ENCODE measurements at regions not wholly inside any gene's neighbourhood (a gene's known extent, or its start where the extent isn't known, plus 50 kb on each side); places are given as distances from the start of the nearest gene placed in this dataset.
"Not testable (repeated sequence)": the region's sequence is repeated elsewhere in the genome, so short reads cannot be mapped to it uniquely, and the experiment has no call there.

- no peak for DNase-seq (ENCODE audit: extremely low read depth in 1 of 11, low read depth in 9 of 11, low spot score in 4 of 11)
Observed at GRCh38 chr16:17560548-17560947, 89.8 kb upstream of the XYLT1 start.

- no peak for DNase-seq (ENCODE audit: extremely low read depth in 1 of 11, low read depth in 9 of 11, low spot score in 4 of 11)
Observed at GRCh38 chr16:17559394-17559793, 88.6 kb upstream of the XYLT1 start.

- DNase-seq (ENCODE audit: extremely low read depth in 1 of 11, low read depth in 9 of 11, low spot score in 4 of 11), result no peak
Observed at GRCh38 chr16:17557949-17558348, 87.2 kb upstream of the XYLT1 start.

GRCh38 chr16:17557480-17557879, 86.7 kb upstream of the XYLT1 start:
- no peak for DNase-seq (ENCODE audit: extremely low read depth in 1 of 11, low read depth in 9 of 11, low spot score in 4 of 11)

DNA sequence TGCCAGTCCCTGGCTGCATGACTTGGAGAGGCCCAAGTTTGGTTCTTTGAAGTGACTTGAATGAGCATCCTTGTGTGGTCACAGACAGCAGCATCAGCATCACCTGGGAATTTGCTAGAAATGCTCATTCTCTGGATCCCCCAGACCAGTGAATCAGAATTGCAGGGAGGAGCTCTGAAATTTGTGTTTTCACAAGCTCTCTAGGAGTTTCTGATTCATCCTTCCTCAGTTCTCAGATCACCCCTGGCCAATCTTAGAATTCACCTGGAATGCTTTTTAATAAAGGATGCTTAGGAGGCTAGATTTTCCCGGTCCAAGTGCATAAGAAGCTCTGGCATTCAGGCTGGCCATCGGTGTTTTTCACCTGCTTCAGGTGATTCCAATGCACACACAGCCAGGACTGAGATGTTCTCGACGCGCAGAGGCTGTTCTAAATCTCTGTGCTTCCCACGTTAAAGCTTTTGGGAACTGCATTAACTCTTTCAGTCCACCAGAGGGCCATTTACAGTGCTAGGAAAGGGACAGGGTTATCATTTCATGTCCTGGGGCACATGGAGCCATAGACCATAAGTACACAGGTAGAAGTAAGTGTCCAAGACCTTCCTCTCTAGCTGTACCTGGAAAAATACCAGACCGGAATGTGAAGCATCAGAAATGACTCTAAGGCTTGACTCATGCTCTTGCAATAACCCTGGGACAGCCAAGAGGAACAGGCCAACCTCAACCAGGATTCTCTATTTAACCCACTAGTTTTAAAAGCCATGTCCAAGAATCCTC, 85.7 kb upstream of the XYLT1 start:
- DNase-seq (ENCODE audit: extremely low read depth in 1 of 11, low read depth in 9 of 11, low spot score in 4 of 11), result peak in 2 of 11 donors; percentile 1 to 5

GRCh38 chr16:17555176-17555575, 84.4 kb upstream of the XYLT1 start:
- no peak for DNase-seq (ENCODE audit: extremely low read depth in 1 of 11, low read depth in 9 of 11, low spot score in 4 of 11)

DNA sequence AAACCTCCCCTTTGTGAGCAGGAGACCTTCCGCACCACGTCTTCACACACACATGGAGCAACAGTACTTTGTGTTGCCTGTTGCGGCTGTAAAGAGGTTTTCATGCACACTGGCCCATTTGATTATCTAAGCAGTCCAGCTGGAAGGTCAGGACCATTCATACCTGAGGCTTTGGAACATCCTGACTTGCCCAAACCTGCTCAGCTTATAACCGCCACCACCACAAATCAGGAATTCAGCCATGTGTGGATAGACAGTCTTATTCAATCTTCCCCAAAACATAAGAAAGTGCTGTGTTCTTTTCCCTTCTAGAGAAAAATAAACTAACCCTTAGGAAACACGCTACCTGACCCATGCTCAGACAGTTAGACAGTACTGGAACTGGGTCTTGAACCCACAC, 81.6 kb upstream of the XYLT1 start:
- DNase-seq (ENCODE audit: extremely low read depth in 1 of 11, low read depth in 9 of 11, low spot score in 4 of 11), result no peak

GRCh38 chr16:17551682-17552081, 80.9 kb upstream of the XYLT1 start:
- DNase-seq (ENCODE audit: extremely low read depth in 1 of 11, low read depth in 9 of 11, low spot score in 4 of 11), result not testable (repeated sequence)

GRCh38 chr16:17548825-17549224, 78.1 kb upstream of the XYLT1 start:
- DNase-seq (ENCODE audit: extremely low read depth in 1 of 11, low read depth in 9 of 11, low spot score in 4 of 11), result no peak

GRCh38 chr16:17544785-17545184, 74.0 kb upstream of the XYLT1 start:
- no peak for DNase-seq (ENCODE audit: extremely low read depth in 1 of 11, low read depth in 9 of 11, low spot score in 4 of 11)

- no peak for DNase-seq (ENCODE audit: extremely low read depth in 1 of 11, low read depth in 9 of 11, low spot score in 4 of 11)
Observed at GRCh38 chr16:17544304-17544703, 73.5 kb upstream of the XYLT1 start.

DNA sequence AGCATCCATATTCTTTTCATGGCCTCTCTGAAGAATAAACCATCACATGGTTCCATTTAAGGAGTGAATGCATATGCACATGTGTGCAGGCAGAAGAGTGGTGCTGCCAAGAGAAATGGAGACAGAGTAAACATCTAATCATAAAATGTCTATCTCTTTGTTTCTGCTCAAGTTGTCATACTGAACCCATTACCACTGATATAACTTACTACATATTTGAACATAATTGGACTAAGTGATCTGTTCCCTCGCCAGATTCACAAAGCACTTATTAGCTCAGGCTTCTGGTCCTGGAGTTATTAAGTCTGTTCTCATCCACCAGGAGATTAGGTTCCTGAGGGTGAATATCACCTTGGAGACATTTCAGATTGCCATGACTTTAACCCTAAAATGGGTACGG, 72.3 kb upstream of the XYLT1 start:
- no peak for DNase-seq (ENCODE audit: extremely low read depth in 1 of 11, low read depth in 9 of 11, low spot score in 4 of 11)

- DNase-seq (ENCODE audit: extremely low read depth in 1 of 11, low read depth in 9 of 11, low spot score in 4 of 11), result no peak
Observed at GRCh38 chr16:17541324-17541723, 70.6 kb upstream of the XYLT1 start.

DNA sequence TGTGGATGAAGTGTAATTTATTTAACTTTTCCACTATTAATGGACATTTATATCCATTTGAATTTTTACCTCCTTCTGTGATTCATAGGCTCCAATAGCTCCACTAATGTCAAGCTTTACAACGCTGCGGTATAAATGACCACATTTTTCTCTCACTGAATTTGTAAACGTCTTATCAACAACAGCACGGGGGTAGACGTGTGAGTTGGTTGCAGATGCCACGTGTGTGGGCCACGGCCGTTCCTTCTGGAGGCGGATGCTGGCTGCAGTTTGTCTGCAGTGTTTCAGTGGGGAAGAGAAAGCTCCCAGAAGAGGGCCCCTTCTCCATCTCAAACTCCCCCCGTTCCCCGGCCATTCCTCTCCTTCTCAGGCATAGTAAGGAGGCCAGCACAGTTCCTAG, 68.2 kb upstream of the XYLT1 start:
- no peak for DNase-seq (ENCODE audit: extremely low read depth in 1 of 11, low read depth in 9 of 11, low spot score in 4 of 11)

GRCh38 chr16:17532338-17532995, 61.7 kb upstream of the XYLT1 start:
- DNase-seq (ENCODE audit: extremely low read depth in 1 of 11, low read depth in 9 of 11, low spot score in 4 of 11), result no peak

DNA sequence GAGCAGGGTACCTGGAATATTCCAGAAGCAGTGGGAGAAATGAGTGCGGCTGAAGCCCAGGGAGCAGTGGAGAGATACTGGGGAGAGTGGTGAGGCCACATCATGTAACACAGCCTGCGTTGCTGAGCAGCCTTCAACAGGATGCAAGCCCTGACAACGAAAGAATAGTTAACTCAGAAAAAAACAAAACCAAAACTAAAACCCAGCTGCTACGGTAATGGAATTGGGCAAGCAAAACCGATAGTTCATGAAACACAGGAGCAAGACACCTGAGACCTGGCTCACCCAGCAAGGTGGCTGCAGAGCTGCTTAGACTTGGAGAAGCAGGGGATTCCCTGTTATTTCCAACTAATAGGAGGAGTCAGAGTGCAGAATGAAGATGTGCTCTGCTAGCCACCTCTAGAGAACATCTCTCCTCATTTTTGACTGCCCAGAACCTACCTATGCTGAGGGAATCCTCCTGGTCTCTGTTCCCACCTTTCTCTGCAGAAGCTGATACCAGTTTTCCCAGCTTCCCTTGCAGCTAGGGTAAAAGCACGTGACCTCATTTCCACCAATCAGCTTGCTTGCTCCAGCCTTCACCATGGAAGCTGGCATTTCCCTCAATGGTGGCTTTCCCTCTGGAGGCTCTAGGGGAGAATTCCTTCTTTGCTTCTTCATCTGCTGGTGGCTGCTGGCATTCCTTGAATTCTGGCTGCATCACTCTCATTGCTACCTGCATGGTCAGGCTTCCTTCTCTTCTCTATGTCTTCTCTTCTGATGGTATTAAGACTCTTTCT, 59.4 kb upstream of the XYLT1 start:
- no peak for DNase-seq (ENCODE audit: extremely low read depth in 1 of 11, low read depth in 9 of 11, low spot score in 4 of 11)

GRCh38 chr16:17526956-17527937, 56.5 kb upstream of the XYLT1 start:
- no peak for DNase-seq (ENCODE audit: extremely low read depth in 1 of 11, low read depth in 9 of 11, low spot score in 4 of 11)

- no peak for DNase-seq (ENCODE audit: extremely low read depth in 1 of 11, low read depth in 9 of 11, low spot score in 4 of 11)
Observed at GRCh38 chr16:17524656-17525055, 53.9 kb upstream of the XYLT1 start.

GRCh38 chr16:17520561-17520960, 49.8 kb upstream of the XYLT1 start:
- no peak for DNase-seq (ENCODE audit: extremely low read depth in 1 of 11, low read depth in 9 of 11, low spot score in 4 of 11)
